ENCODE measurements at regions not wholly inside any gene's neighbourhood (a gene's known extent, or its start where the extent isn't known, plus 50 kb on each side); places are given as distances from the start of the nearest gene placed in this dataset.

GRCh38 chr4:19054916-19055315 is 1033.4 kb upstream of the LCORL start:
- Histone ChIP-seq H3K9ac (replicated peaks; ENCODE audit: extremely low read depth, insufficient read depth, low read length) (no peak overlapping the region), H3K9me3 (replicated peaks; ENCODE audit: control insufficient read depth, insufficient read depth, low read length) (no peaks in the 10 kb centered on the region), H4K20me1 (replicated peaks; ENCODE audit: control insufficient read depth, extremely low read depth, insufficient read depth, low read length) (no peaks in the 10 kb centered on the region), H3K4me1 (ENCODE audit: control insufficient read depth, extremely low read depth, insufficient read depth, low read length) (no peaks in the 10 kb centered on the region), H3K36me3 (ENCODE audit: control insufficient read depth in 2 of 2, extremely low read depth in 1 of 2, insufficient read depth in 2 of 2, low read length in 2 of 2) (no peaks in the 10 kb centered on the region), H3K4me3 (replicated peaks in 1 of 3; ENCODE audit: insufficient read depth in 1 of 3, low read depth in 1 of 3, low read length in 3 of 3) (no peak overlapping the region), H3K9me1 (replicated peaks; ENCODE audit: control insufficient read depth, extremely low read depth, insufficient read depth, low read length) (no peaks in the 10 kb centered on the region), H3K27me3 (ENCODE audit: control insufficient read depth in 2 of 2, insufficient read depth in 2 of 2, low read length in 2 of 2) (no peaks in the 10 kb centered on the region), H2AFZ (ENCODE audit: low read depth, low read length) (no peak overlapping the region), H3K79me2 (ENCODE audit: control insufficient read depth, insufficient read depth, low read length) (no peaks in the 10 kb centered on the region), H3K27ac (ENCODE audit: insufficient read depth, low read depth, low read length) (no peak overlapping the region), H3K4me2 (ENCODE audit: insufficient read depth, low read length) (no peak overlapping the region)
- ChIA-PET POLR2A (no interaction called here), CTCF (no interaction called here)
- DNase-seq (ENCODE audit: low read depth, low spot score): no peak
- dilution Hi-C loops (cut with MboI; ENCODE audit: extremely low pct_ligation_motif_present, low sequenced_read_pairs) (no loop called here), intact Hi-C loops (cut with micrococcal nuclease) (no loop called here)
- TF ChIP-seq EZH2 (IDR thresholded peaks at IDR 0.05; ENCODE audit: borderline replicate concordance, low read depth, low read length, severe bottlenecking) (no peak), MAX (IDR thresholded peaks at IDR 0.05; ENCODE audit: insufficient read depth, insufficient read length) (no peak), JUN (IDR thresholded peaks at IDR 0.05; ENCODE audit: borderline replicate concordance, insufficient read depth, insufficient read length, low read depth) (no peak), GATA2 (IDR thresholded peaks at IDR 0.05; ENCODE audit: insufficient read depth, insufficient read length, low read depth, low read length) (no peak), FOS (IDR thresholded peaks at IDR 0.05; ENCODE audit: borderline replicate concordance, insufficient read depth, low read length) (no peak), POLR2A (IDR thresholded peaks at IDR 0.05; ENCODE audit: low read depth, low read length) (no peak), MYC (IDR thresholded peaks at IDR 0.05; ENCODE audit: low read depth, low read length) (no peak), POLR2AphosphoS5 (IDR thresholded peaks at IDR 0.05; ENCODE audit: insufficient read depth, low read depth, low read length) (no peak), CTCF (IDR thresholded peaks at IDR 0.05; ENCODE audit: extremely low read depth in 1 of 2, insufficient read depth in 1 of 2, low read depth in 1 of 2, low read length in 2 of 2) (no peak)
- BruUV-seq (replicated peaks): no TSS peak
- FAIRE-seq: no peak

Measured in endothelial cell of umbilical vein (primary cell).